H1 (cell line): ENCODE measurements at regions not wholly inside any gene's neighbourhood (a gene's known extent, or its start where the extent isn't known, plus 50 kb on each side); places are given as distances from the start of the nearest gene placed in this dataset.

Experiments
- CTCF ChIA-PET: fragments of 300-600 bp; sonication (Branson Sonifier 250); formaldehyde crosslinking; loops from one replicate; lab custom pipeline; 2021; ENCODE audit not compliant: partially characterized antibody; lab: Charles Lee
- POLR2A ChIA-PET: fragments of 300-600 bp; sonication (Branson Sonifier 250); formaldehyde crosslinking; loops from one replicate; lab custom pipeline; 2021; ENCODE audit warnings: inconsistent platforms; ENCODE audit not compliant: partially characterized antibody; lab: Charles Lee
- DNase-seq, 2 experiments: peaks; one replicate each; pipeline versions ENCODE4 v3.0.0 to v3.0.0-alpha.2; 2010 to 2022; ENCODE audit warnings: low spot score in 2 of 2, low read depth in 1 of 2, mixed read lengths in 1 of 2
- FAIRE-seq: peaks from 2 replicates; lab custom pipeline; 2011; peaks lifted over from hg19 to GRCh38; lab: Jason Lieb, UNC
- H2AFZ ChIP-seq: 2 replicates; pipeline ENCODE4 v1.8.1; 2012; ENCODE audit warnings: low read length, inconsistent platforms
- H2AK5ac ChIP-seq: 2 replicates; pipeline ENCODE4 v1.6.1; 2013; ENCODE audit warnings: low read depth, low read length
- H2BK120ac ChIP-seq: replicated peaks from 2 replicates; pipeline ENCODE3; 2013; ENCODE audit warnings: low read depth, low read length, inconsistent platforms
- H2BK12ac ChIP-seq: 2 replicates; pipeline ENCODE4 v1.6.1; 2013; ENCODE audit warnings: low read depth, low read length
- H2BK15ac ChIP-seq: 2 replicates; pipeline ENCODE4 v1.6.1; 2013; ENCODE audit warnings: low read length
- H2BK20ac ChIP-seq: 2 replicates; pipeline ENCODE4 v1.6.1; 2013; ENCODE audit warnings: low read length
- H2BK5ac ChIP-seq: 2 replicates; pipeline ENCODE4 v1.6.1; 2013; ENCODE audit warnings: low read depth, low read length
- H3K14ac ChIP-seq: 2 replicates; pipeline ENCODE4 v1.6.1; 2013; ENCODE audit warnings: inconsistent platforms; ENCODE audit not compliant: insufficient read length
- H3K18ac ChIP-seq: 2 replicates; pipeline ENCODE4 v1.6.1; 2013; ENCODE audit warnings: low read length; ENCODE audit errors: extremely low read depth
- H3K23ac ChIP-seq: 2 replicates; pipeline ENCODE4 v1.6.1; 2013; ENCODE audit warnings: inconsistent platforms; ENCODE audit not compliant: insufficient read length
- H3K23me2 ChIP-seq: 2 replicates; pipeline ENCODE4 v1.6.1; 2013; ENCODE audit warnings: low read depth, low read length
- H3K27ac ChIP-seq: 2 replicates; pipeline ENCODE4 v1.6.1; 2011; ENCODE audit warnings: low read depth, low read length, inconsistent platforms
- H3K27me3 ChIP-seq, 4 experiments: replicated peaks in 1 of 4; 1 replicate in 1 of 4; 2 replicates in 3 of 4; pipeline versions ENCODE4 v1.6.1 to v1.8.1; 2011 to 2013; ENCODE audit warnings: low read length in 3 of 4, mild to moderate bottlenecking in 3 of 4, inconsistent platforms in 2 of 4, mixed read lengths in 2 of 4, moderate library complexity in 1 of 4; ENCODE audit not compliant: control insufficient read depth in 3 of 4, insufficient read depth in 3 of 4; ENCODE audit errors: extremely low read depth in 1 of 4
- H3K36me3 ChIP-seq, 4 experiments: 2 replicates each; pipeline versions ENCODE4 v1.6.1 to v1.8.1; 2011 to 2013; ENCODE audit warnings: mild to moderate bottlenecking in 4 of 4, low read length in 3 of 4, moderate library complexity in 2 of 4, control low read depth in 1 of 4, inconsistent platforms in 1 of 4; ENCODE audit not compliant: insufficient read depth in 4 of 4, control insufficient read depth in 2 of 4
- H3K4ac ChIP-seq: replicated peaks from 2 replicates; pipeline ENCODE3; 2013; ENCODE audit warnings: low read length, low read depth, mixed read lengths, inconsistent platforms; ENCODE audit not compliant: insufficient read length
- H3K4me1 ChIP-seq, 4 experiments: replicated peaks in 1 of 4; 1 replicate in 1 of 4; 2 replicates in 3 of 4; pipeline versions ENCODE4 v1.6.1 to v1.8.1; 2011 to 2013; ENCODE audit warnings: low read length in 3 of 4, inconsistent platforms in 2 of 4, mixed read lengths in 1 of 4; ENCODE audit not compliant: insufficient read depth in 4 of 4, control insufficient read depth in 3 of 4
- H3K4me2 ChIP-seq, 2 experiments: 2 replicates each; pipeline versions ENCODE4 v1.6.1 to v1.8.1; 2011 to 2013; ENCODE audit warnings: low read depth in 2 of 2, low read length in 2 of 2, control low read depth in 1 of 2, inconsistent platforms in 1 of 2, mild to moderate bottlenecking in 1 of 2; ENCODE audit not compliant: insufficient read depth in 1 of 2
- H3K4me3 ChIP-seq, 4 experiments: fragments of 200-600, 300-600 bp in 1 of 4; sonication (generic), shearing (Covaris generic), sonication (Bioruptor Twin) in 1 of 4; 2 replicates each; pipeline versions ENCODE4 v1.5.1 to v1.8.1; 2011 to 2016; ENCODE audit warnings: low read length in 4 of 4, low read depth in 3 of 4, control low read depth in 2 of 4, inconsistent platforms in 2 of 4, mild to moderate bottlenecking in 2 of 4, mixed read lengths in 1 of 4, moderate library complexity in 1 of 4; ENCODE audit not compliant: insufficient read depth in 2 of 4; ENCODE audit errors: extremely low read depth in 1 of 4
- H3K56ac ChIP-seq: replicated peaks from 2 replicates; pipeline ENCODE3; 2013; ENCODE audit warnings: low read depth, mild to moderate bottlenecking, mixed read lengths, low read length, inconsistent platforms; ENCODE audit not compliant: insufficient read length
- H3K79me1 ChIP-seq: 2 replicates; pipeline ENCODE4 v1.6.1; 2013; ENCODE audit warnings: low read depth, low read length, control low read depth
- H3K79me2 ChIP-seq, 2 experiments: 2 replicates each; pipeline versions ENCODE4 v1.6.1 to v1.8.1; 2012 to 2013; ENCODE audit warnings: low read length in 2 of 2, mild to moderate bottlenecking in 2 of 2, inconsistent platforms in 1 of 2; ENCODE audit not compliant: insufficient read depth in 2 of 2, control insufficient read depth in 1 of 2
- H3K9ac ChIP-seq, 4 experiments: replicated peaks in 1 of 4; 1 replicate in 1 of 4; 2 replicates in 3 of 4; pipeline versions ENCODE4 v1.6.1 to v1.8.1; 2011 to 2013; ENCODE audit warnings: low read depth in 3 of 4, low read length in 3 of 4, control low read depth in 2 of 4, mild to moderate bottlenecking in 2 of 4, moderate library complexity in 2 of 4, inconsistent platforms in 1 of 4; ENCODE audit errors: extremely low read depth in 1 of 4
- H3K9me3 ChIP-seq, 2 experiments: 2 replicates each; pipeline versions ENCODE4 v1.6.1 to v1.8.1; 2012 to 2013; ENCODE audit warnings: mild to moderate bottlenecking in 2 of 2, moderate library complexity in 2 of 2, control low read depth in 1 of 2, inconsistent platforms in 1 of 2, low read depth in 1 of 2, low read length in 1 of 2, mixed read lengths in 1 of 2; ENCODE audit not compliant: insufficient read depth in 2 of 2
- H4K20me1 ChIP-seq, 2 experiments: replicated peaks in 1 of 2; 2 replicates each; pipeline versions ENCODE3 to v1.8.1; 2011 to 2013; ENCODE audit warnings: inconsistent platforms in 2 of 2, low read length in 2 of 2, mild to moderate bottlenecking in 1 of 2; ENCODE audit not compliant: insufficient read depth in 2 of 2, control insufficient read depth in 1 of 2
- H4K5ac ChIP-seq: 2 replicates; pipeline ENCODE4 v1.6.1; 2013; ENCODE audit warnings: low read length, low read depth, mixed read lengths, inconsistent platforms; ENCODE audit not compliant: insufficient read length
- H4K8ac ChIP-seq: 2 replicates; pipeline ENCODE4 v1.8.0; 2013; ENCODE audit warnings: mild to moderate bottlenecking, moderate library complexity, low read length, inconsistent platforms; ENCODE audit not compliant: insufficient read depth; ENCODE audit errors: extremely low read depth
- H4K91ac ChIP-seq: replicated peaks from 2 replicates; pipeline ENCODE3; 2013; ENCODE audit warnings: low read length, mixed read lengths, inconsistent platforms; ENCODE audit not compliant: insufficient read length
- BCL11A ChIP-seq, 2 experiments: IDR thresholded peaks; one replicate each; pipeline ENCODE4 v1.6.1; 2011; ENCODE audit warnings: low read depth in 2 of 2, low read length in 2 of 2, mild to moderate bottlenecking in 2 of 2
- CEBPB ChIP-seq: IDR thresholded peaks from 2 replicates; pipeline ENCODE4 v1.6.1; 2012; ENCODE audit warnings: low read depth, low read length
- CREB1 ChIP-seq: IDR thresholded peaks from 2 replicates; pipeline ENCODE4 v1.6.1; 2012; ENCODE audit warnings: inconsistent platforms
- EGR1 ChIP-seq: IDR thresholded peaks from 2 replicates; pipeline ENCODE4 v1.6.1; 2011; ENCODE audit warnings: low read depth, low read length, borderline replicate concordance
- EZH2 ChIP-seq: fragments of 200-600 bp; sonication (generic); IDR thresholded peaks from 2 replicates; pipeline ENCODE4 v1.7.1; 2012; ENCODE audit warnings: low read depth, mild to moderate bottlenecking, moderate library complexity, low read length, inconsistent platforms; ENCODE audit not compliant: severe bottlenecking
- GABPA ChIP-seq: IDR thresholded peaks from 2 replicates; pipeline ENCODE4 v1.6.1; 2011; ENCODE audit warnings: mild to moderate bottlenecking, low read length, moderate library complexity, borderline replicate concordance; ENCODE audit not compliant: insufficient read depth
- HDAC6 ChIP-seq: IDR thresholded peaks from one replicate; pipeline ENCODE4 v1.7.1; 2012; ENCODE audit warnings: low read depth, mild to moderate bottlenecking, inconsistent platforms, low read length, moderate library complexity
- JUND ChIP-seq: IDR thresholded peaks from 2 replicates; pipeline ENCODE4 v1.6.1; 2011; ENCODE audit warnings: mild to moderate bottlenecking, improper control_type of control experiment, low read length
- POLR2A ChIP-seq, 2 experiments: IDR thresholded peaks; 1 replicate in 1 of 2; 2 replicates in 1 of 2; pipeline ENCODE4 v1.6.1; 2011; ENCODE audit warnings: low read depth in 2 of 2, low read length in 2 of 2, mild to moderate bottlenecking in 2 of 2; ENCODE audit errors: control extremely low read depth in 1 of 2
- RAD21 ChIP-seq, 2 experiments: IDR thresholded peaks in 1 of 2; conservative IDR thresholded peaks in 1 of 2; 2 replicates each; pipeline ENCODE4 v1.6.1; 2011; ENCODE audit warnings: low read depth in 2 of 2, low read length in 2 of 2, improper control_type of control experiment in 1 of 2, inconsistent platforms in 1 of 2, mild to moderate bottlenecking in 1 of 2, moderate library complexity in 1 of 2
- RXRA ChIP-seq: IDR thresholded peaks from 2 replicates; pipeline ENCODE4 v1.6.1; 2011; ENCODE audit warnings: low read depth, mild to moderate bottlenecking, low read length, moderate library complexity; ENCODE audit not compliant: insufficient read depth
- SP4 ChIP-seq: IDR thresholded peaks from 2 replicates; pipeline ENCODE4 v1.6.1; 2012; ENCODE audit warnings: low read length, inconsistent platforms
- TAF1 ChIP-seq: IDR thresholded peaks from 2 replicates; pipeline ENCODE4 v1.6.1; 2011; ENCODE audit warnings: mild to moderate bottlenecking, low read depth, low read length
- TEAD4 ChIP-seq: IDR thresholded peaks from 2 replicates; pipeline ENCODE4 v1.6.1; 2012; ENCODE audit warnings: low read depth, low read length, inconsistent platforms, mixed read lengths
- WGBS, 2 experiments: shearing (Covaris generic) in 1 of 2; methylation state at CpG; one replicate each; pipeline versions ENCODE4 v1.1.6 to v1.1.7; 2013 to 2015; ENCODE audit warnings: low lambda C conversion rate in 2 of 2, mixed read lengths in 2 of 2, inconsistent platforms in 1 of 2, low coverage in 1 of 2, missing lambda C conversion rate in 1 of 2; ENCODE audit not compliant: insufficient replicate concordance in 2 of 2, insufficient coverage in 1 of 2, insufficient read length in 1 of 2; ENCODE audit errors: extremely low coverage in 1 of 2, missing lambda C conversion rate in 1 of 2; 5-methylcytosine and 5-hydroxymethylcytosine counted together
- TF ChIP-seq, protein P1 (sequence below): IDR thresholded peaks from 2 replicates; pipeline ENCODE4 v1.6.1; 2012; ENCODE audit warnings: low read length, inconsistent platforms

DNA sequence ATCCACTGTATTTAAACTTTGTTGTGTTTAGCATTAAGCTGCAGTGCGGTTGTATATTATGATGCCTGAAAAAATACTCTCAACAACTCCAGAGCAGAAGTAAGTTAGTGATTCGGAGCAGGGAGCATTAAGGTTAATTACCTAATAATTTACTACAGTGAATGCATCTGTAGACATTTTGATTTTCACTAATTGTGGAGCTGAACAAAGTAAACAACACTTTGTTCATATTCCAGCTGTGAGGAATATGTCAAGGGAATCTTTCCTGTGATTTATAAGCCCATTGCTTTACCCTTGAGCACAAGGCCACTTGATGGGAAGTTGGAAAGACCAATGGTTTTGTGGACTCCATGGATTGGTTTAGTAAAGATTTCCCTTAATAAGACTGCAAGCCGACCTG is 77.1 kb downstream of the CBLN4 start:
- Histone ChIP-seq H2BK12ac (no peak overlapping the region), H3K23me2 (no peaks in the 10 kb centered on the region), H3K27me3 (no peaks in the 10 kb centered on the region), H3K36me3 (no peaks in the 10 kb centered on the region), H2BK5ac (no peak overlapping the region), H3K27ac (no peak overlapping the region), H4K8ac (no peak overlapping the region), H4K20me1 (no peaks in the 10 kb centered on the region), H4K5ac (no peak overlapping the region), H3K14ac (no peak overlapping the region), H3K9ac (no peak overlapping the region), H3K18ac (no peak overlapping the region), H4K91ac (no peak overlapping the region), H3K56ac (no peak overlapping the region), H2AK5ac (no peak overlapping the region), H3K79me2 (no peaks in the 10 kb centered on the region), H2AFZ (no peak overlapping the region), H3K4me2 (no peak overlapping the region), H2BK15ac (no peak overlapping the region), H3K4me1 (no peaks in the 10 kb centered on the region), H2BK120ac (no peak overlapping the region), H3K79me1 (no peaks in the 10 kb centered on the region), H3K9me3 (peaks cover 48 to 55% of the 10 kb centered on the region in 2 experiments; a peak in 3 of 4 replicates), H2BK20ac (no peak overlapping the region), H3K4me3 (no peak overlapping the region), H3K4ac (no peak overlapping the region), H3K23ac (no peak overlapping the region)
- FAIRE-seq (no peak), DNase-seq (no peak)
- POLR2A ChIA-PET: interaction anchor here (0.8 kb wide), 1 partner anchor 11 kb away, joined by 3 read pairs; no protein-coding TSS in a partner anchor
- 59% methylated on average over 3 of the region's 3 CpGs; no CpG with 5 or more reads in 1 of the 2 experiments for WGBS, 2 experiments
- CTCF ChIA-PET: no interaction called here
- no peak for TF ChIP-seq GABPA
- no peak for TF ChIP-seq SP4
- no peak for TF ChIP-seq RAD21 (IDR thresholded peaks at IDR 0.05 in 1 of 2, conservative IDR thresholded peaks at IDR 0.05 in 1 of 2; ENCODE audit: low read depth in 2 of 2, low read length in 2 of 2)
- no peak for TF ChIP-seq POLR2A (IDR thresholded peaks at IDR 0.05; ENCODE audit: control extremely low read depth in 1 of 2, low read depth in 2 of 2, low read length in 2 of 2)
- TF ChIP-seq BCL11A (IDR thresholded peaks at IDR 0.05; ENCODE audit: low read depth in 2 of 2, low read length in 2 of 2): no peak
- no peak for TF ChIP-seq HDAC6
- TF ChIP-seq, protein P1, sequence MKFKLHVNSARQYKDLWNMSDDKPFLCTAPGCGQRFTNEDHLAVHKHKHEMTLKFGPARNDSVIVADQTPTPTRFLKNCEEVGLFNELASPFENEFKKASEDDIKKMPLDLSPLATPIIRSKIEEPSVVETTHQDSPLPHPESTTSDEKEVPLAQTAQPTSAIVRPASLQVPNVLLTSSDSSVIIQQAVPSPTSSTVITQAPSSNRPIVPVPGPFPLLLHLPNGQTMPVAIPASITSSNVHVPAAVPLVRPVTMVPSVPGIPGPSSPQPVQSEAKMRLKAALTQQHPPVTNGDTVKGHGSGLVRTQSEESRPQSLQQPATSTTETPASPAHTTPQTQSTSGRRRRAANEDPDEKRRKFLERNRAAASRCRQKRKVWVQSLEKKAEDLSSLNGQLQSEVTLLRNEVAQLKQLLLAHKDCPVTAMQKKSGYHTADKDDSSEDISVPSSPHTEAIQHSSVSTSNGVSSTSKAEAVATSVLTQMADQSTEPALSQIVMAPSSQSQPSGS: no peak
- TF ChIP-seq CEBPB: no peak
- no peak for TF ChIP-seq TAF1
- no peak for TF ChIP-seq TEAD4
- TF ChIP-seq RXRA: no peak
- no peak for TF ChIP-seq EGR1
- no peak for TF ChIP-seq JUND
- TF ChIP-seq EZH2: no peak
- no peak for TF ChIP-seq CREB1
